ENCODE measurements at regions not wholly inside any gene's neighbourhood (a gene's known extent, or its start where the extent isn't known, plus 50 kb on each side); places are given as distances from the start of the nearest gene placed in this dataset.
"Not testable (repeated sequence)": the region's sequence is repeated elsewhere in the genome, so short reads cannot be mapped to it uniquely, and the experiment has no call there.

DNA sequence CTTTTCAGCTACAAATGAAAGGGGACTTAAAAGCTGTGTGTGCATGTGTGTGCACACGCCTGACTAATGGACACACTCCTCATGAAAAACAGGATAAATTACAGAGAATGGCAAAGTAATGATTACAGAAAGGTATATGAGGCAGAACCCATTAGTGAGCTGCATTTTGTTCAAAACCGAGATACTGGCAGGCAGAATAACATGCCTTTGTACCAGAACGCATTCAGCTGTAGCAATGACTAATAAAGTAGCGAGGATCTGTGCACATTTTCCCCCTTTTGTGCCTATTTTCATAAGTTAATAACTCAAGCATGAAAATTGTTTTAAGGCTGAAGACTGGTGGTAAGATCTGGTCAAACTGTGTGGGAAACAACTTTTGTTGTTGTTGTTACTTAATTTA is 165.7 kb upstream of the PLGLB2 start:
- BruUV-seq (replicated peaks); H3K27me3 Mint-ChIP-seq (ENCODE audit: insufficient read depth, unreplicated experiment); H3K4me3 Mint-ChIP-seq (ENCODE audit: unreplicated experiment); CTCF ChIA-PET; POLR2A ChIA-PET; intact Hi-C loops (cut with micrococcal nuclease; ENCODE audit: unreplicated experiment); DNase-seq; H3K4me1 Mint-ChIP-seq (ENCODE audit: low read depth, unreplicated experiment); H3K4me1 ChIP-seq; H3K36me3 Mint-ChIP-seq (ENCODE audit: insufficient read depth, unreplicated experiment); H3K9me3 Mint-ChIP-seq (ENCODE audit: unreplicated experiment); H3K36me3 ChIP-seq (ENCODE audit: control insufficient read depth, insufficient read depth, low read length); H3K27me3 ChIP-seq (replicated peaks; ENCODE audit: control insufficient read depth, insufficient read depth, low read length); H3K4me3 ChIP-seq (ENCODE audit: low read depth, low read length); H3K27ac Mint-ChIP-seq (ENCODE audit: unreplicated experiment); H3K9me3 ChIP-seq: not testable (repeated sequence)

DNA sequence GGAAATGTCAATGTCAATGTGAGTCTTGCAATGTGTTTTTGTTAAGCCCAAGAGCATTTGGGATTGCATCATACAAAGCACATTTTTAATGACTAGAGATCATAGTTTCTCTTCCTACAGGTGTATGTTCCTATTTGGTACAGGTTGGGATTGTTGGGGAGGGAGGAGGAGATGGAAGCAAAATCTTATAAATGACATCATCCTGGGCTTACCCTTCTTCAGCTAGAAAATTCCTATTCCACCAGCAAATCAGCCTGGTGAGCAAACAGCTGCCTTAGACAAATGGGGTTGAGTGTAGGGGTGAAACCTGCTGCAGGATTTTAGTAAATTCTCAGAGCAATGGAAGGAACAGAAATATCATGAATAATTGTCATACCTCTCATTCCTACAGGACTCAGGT is 165.3 kb upstream of the PLGLB2 start:
- H3K36me3 Mint-ChIP-seq (ENCODE audit: insufficient read depth, unreplicated experiment); H3K9me3 Mint-ChIP-seq (ENCODE audit: unreplicated experiment); POLR2A ChIA-PET; H3K36me3 ChIP-seq (ENCODE audit: control insufficient read depth, insufficient read depth, low read length); H3K27me3 Mint-ChIP-seq (ENCODE audit: insufficient read depth, unreplicated experiment); DNase-seq; H3K9me3 ChIP-seq; H3K4me1 ChIP-seq; H3K4me1 Mint-ChIP-seq (ENCODE audit: low read depth, unreplicated experiment); intact Hi-C loops (cut with micrococcal nuclease; ENCODE audit: unreplicated experiment); H3K27me3 ChIP-seq (replicated peaks; ENCODE audit: control insufficient read depth, insufficient read depth, low read length); H3K4me3 Mint-ChIP-seq (ENCODE audit: unreplicated experiment); H3K4me3 ChIP-seq (ENCODE audit: low read depth, low read length); CTCF ChIA-PET; H3K27ac Mint-ChIP-seq (ENCODE audit: unreplicated experiment); BruUV-seq (replicated peaks): not testable (repeated sequence)

DNA sequence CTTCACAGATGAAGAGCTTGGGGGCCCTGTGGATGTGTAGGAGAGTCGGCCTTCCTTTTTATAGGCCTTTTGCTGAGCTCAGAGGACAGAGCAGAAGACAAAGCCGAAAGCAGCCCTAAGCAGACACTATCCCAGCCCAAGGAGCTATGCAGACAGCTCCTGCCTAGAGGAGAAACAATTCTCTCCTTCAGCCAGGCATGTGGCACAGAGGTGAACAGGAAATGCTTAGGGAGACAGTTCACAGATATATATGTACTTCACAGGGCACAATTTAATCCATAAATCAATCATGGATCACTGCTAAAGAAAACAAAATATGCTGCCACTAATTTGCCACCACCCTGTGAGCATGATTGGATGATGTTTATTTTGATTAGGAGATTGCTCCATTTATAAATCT is 164.5 kb upstream of the PLGLB2 start:
- H3K36me3 ChIP-seq (ENCODE audit: control insufficient read depth, insufficient read depth, low read length); DNase-seq; H3K27ac Mint-ChIP-seq (ENCODE audit: unreplicated experiment); BruUV-seq (replicated peaks); H3K27me3 ChIP-seq (replicated peaks; ENCODE audit: control insufficient read depth, insufficient read depth, low read length); H3K4me1 Mint-ChIP-seq (ENCODE audit: low read depth, unreplicated experiment); H3K36me3 Mint-ChIP-seq (ENCODE audit: insufficient read depth, unreplicated experiment); POLR2A ChIA-PET; H3K9me3 Mint-ChIP-seq (ENCODE audit: unreplicated experiment); H3K9me3 ChIP-seq; H3K4me3 ChIP-seq (ENCODE audit: low read depth, low read length); H3K27me3 Mint-ChIP-seq (ENCODE audit: insufficient read depth, unreplicated experiment); CTCF ChIA-PET; intact Hi-C loops (cut with micrococcal nuclease; ENCODE audit: unreplicated experiment); H3K4me1 ChIP-seq; H3K4me3 Mint-ChIP-seq (ENCODE audit: unreplicated experiment): not testable (repeated sequence)

DNA sequence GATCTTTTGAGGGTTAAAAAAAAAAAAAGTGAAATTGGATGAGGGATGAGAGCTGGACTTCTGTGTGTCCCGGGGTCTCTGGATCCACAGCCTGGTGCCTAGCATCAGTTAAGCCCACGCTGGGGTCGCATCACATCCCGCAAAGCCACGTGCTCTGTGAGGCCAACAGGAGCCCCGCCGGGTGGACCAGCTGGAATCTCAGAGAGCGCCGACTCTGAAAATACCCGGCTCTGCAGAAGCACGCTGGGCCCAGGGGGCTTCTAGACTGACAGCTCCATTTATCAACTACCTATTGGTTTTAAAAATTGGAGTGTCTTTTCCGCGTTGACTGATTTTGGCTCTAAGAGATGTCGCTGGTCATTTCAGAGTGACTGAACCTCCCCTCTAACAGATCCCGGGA is 164.1 kb upstream of the PLGLB2 start:
- H3K4me3 Mint-ChIP-seq (ENCODE audit: unreplicated experiment); BruUV-seq (replicated peaks): not testable (repeated sequence)

DNA sequence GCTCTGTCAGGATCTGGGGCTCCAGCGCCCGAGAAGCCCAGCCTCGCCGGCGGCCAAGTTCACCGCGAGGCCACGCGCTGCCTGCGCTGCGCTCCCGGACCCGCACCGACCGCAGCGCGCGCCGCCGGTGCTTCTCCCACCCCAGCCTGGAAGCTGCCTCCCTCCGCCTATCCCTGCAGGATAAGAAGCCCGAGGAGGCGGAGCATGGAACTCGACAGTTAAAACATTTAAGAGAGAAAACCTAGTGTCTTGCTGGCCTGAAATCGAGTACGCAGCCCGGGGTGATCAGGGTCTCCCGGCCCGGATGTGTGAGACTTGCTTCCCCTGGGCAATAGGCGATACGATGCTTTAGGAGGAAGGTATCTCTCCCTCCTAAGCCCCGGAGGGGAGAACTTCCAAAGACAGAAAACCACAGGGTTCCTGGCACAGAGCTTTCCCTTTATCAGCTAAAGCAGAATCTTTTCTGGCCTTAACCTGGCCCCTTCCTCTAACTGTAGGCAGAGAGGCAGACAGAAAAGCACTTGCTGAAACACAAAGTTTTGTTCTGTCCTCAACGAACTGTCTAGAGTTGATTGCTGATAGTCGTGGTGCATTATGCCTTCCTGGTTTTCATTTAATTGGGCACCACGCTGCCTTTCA is 163.5 kb upstream of the PLGLB2 start:
- H3K27ac Mint-ChIP-seq (ENCODE audit: unreplicated experiment); H3K27me3 ChIP-seq (replicated peaks; ENCODE audit: control insufficient read depth, insufficient read depth, low read length); H3K36me3 Mint-ChIP-seq (ENCODE audit: insufficient read depth, unreplicated experiment); POLR2A ChIA-PET; H3K36me3 ChIP-seq (ENCODE audit: control insufficient read depth, insufficient read depth, low read length); H3K4me1 ChIP-seq; H3K4me1 Mint-ChIP-seq (ENCODE audit: low read depth, unreplicated experiment); H3K9me3 Mint-ChIP-seq (ENCODE audit: unreplicated experiment); BruUV-seq (replicated peaks); CTCF ChIA-PET; H3K4me3 Mint-ChIP-seq (ENCODE audit: unreplicated experiment); H3K9me3 ChIP-seq; DNase-seq; intact Hi-C loops (cut with micrococcal nuclease; ENCODE audit: unreplicated experiment); H3K4me3 ChIP-seq (ENCODE audit: low read depth, low read length); H3K27me3 Mint-ChIP-seq (ENCODE audit: insufficient read depth, unreplicated experiment): not testable (repeated sequence)

More for the DNA sequence above, 164.1 kb upstream of the PLGLB2 start:
- H3K27me3 ChIP-seq (replicated peaks; ENCODE audit: control insufficient read depth, insufficient read depth, low read length); H3K4me1 ChIP-seq; POLR2A ChIA-PET; H3K4me1 Mint-ChIP-seq (ENCODE audit: low read depth, unreplicated experiment); CTCF ChIA-PET; intact Hi-C loops (cut with micrococcal nuclease; ENCODE audit: unreplicated experiment); H3K36me3 Mint-ChIP-seq (ENCODE audit: insufficient read depth, unreplicated experiment); DNase-seq; H3K9me3 Mint-ChIP-seq (ENCODE audit: unreplicated experiment); H3K4me3 ChIP-seq (ENCODE audit: low read depth, low read length); H3K36me3 ChIP-seq (ENCODE audit: control insufficient read depth, insufficient read depth, low read length); H3K27ac Mint-ChIP-seq (ENCODE audit: unreplicated experiment); H3K9me3 ChIP-seq; H3K27me3 Mint-ChIP-seq (ENCODE audit: insufficient read depth, unreplicated experiment): not testable (repeated sequence)

DNA sequence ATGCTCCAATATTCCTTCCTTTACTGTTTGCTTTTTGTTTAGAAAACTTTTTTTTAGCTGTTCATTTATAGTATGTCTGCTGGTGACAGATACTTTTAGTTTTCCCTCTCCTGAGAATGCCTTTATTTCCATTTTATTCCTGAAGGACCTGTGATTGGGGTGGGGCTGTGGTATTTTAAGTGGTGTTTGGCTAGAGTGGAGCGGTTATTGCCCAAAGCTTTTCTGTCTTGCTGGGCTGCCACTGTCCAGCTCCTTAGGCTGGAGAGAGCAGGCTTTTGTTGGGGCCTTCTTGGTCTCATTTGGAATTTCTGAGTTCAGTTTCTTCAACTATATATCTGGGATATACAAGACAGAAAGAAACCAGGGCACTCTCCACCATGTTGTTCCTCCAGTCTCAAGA is 160.0 kb upstream of the PLGLB2 start:
- DNase-seq; POLR2A ChIA-PET; H3K36me3 ChIP-seq (ENCODE audit: control insufficient read depth, insufficient read depth, low read length); H3K36me3 Mint-ChIP-seq (ENCODE audit: insufficient read depth, unreplicated experiment); intact Hi-C loops (cut with micrococcal nuclease; ENCODE audit: unreplicated experiment); H3K4me1 ChIP-seq; BruUV-seq (replicated peaks); CTCF ChIA-PET; H3K27me3 Mint-ChIP-seq (ENCODE audit: insufficient read depth, unreplicated experiment); H3K9me3 Mint-ChIP-seq (ENCODE audit: unreplicated experiment); H3K27ac Mint-ChIP-seq (ENCODE audit: unreplicated experiment); H3K4me3 Mint-ChIP-seq (ENCODE audit: unreplicated experiment); H3K4me3 ChIP-seq (ENCODE audit: low read depth, low read length); H3K9me3 ChIP-seq; H3K4me1 Mint-ChIP-seq (ENCODE audit: low read depth, unreplicated experiment); H3K27me3 ChIP-seq (replicated peaks; ENCODE audit: control insufficient read depth, insufficient read depth, low read length): not testable (repeated sequence)

DNA sequence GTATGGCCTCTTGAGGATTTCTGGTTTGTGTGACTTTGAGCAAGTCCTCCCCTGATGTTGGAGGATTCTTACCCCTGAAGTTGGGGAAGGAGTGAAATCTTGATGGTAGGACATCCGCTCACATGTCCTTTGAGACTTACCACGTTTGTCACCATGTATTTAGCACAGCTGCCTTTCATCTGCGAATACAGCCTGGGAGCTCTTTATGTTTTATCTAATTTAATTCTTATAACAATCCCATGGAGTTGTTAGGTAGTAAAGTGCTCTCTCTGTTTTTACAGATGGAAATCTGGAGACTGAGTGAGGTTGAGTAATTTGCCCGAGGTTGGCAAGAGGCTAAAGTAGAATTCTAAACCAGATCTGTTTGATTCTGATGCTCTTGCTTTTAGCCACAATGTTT is 154.9 kb upstream of the PLGLB2 start:
- H3K27me3 Mint-ChIP-seq (ENCODE audit: insufficient read depth, unreplicated experiment); H3K9me3 ChIP-seq; BruUV-seq (replicated peaks); intact Hi-C loops (cut with micrococcal nuclease; ENCODE audit: unreplicated experiment); POLR2A ChIA-PET; H3K4me1 Mint-ChIP-seq (ENCODE audit: low read depth, unreplicated experiment); H3K36me3 Mint-ChIP-seq (ENCODE audit: insufficient read depth, unreplicated experiment); H3K9me3 Mint-ChIP-seq (ENCODE audit: unreplicated experiment); H3K36me3 ChIP-seq (ENCODE audit: control insufficient read depth, insufficient read depth, low read length); DNase-seq; H3K4me3 ChIP-seq (ENCODE audit: low read depth, low read length); H3K27me3 ChIP-seq (replicated peaks; ENCODE audit: control insufficient read depth, insufficient read depth, low read length); CTCF ChIA-PET; H3K27ac Mint-ChIP-seq (ENCODE audit: unreplicated experiment); H3K4me1 ChIP-seq; H3K4me3 Mint-ChIP-seq (ENCODE audit: unreplicated experiment): not testable (repeated sequence)
